WTC11 (cell line): ENCODE measurements at regions not wholly inside any gene's neighbourhood (a gene's known extent, or its start where the extent isn't known, plus 50 kb on each side); places are given as distances from the start of the nearest gene placed in this dataset.

Experiments
- ESRRA ChIP-seq: sonication (generic); formaldehyde crosslinking; IDR thresholded peaks from 2 replicates; pipeline ENCODE4 v1.8.1; 2022; ENCODE audit warnings: mild to moderate bottlenecking, missing genetic modification reagents, borderline replicate concordance
- ZNF138 ChIP-seq: sonication (generic); formaldehyde crosslinking; conservative IDR thresholded peaks from 2 replicates; pipeline ENCODE4 v1.8.1; 2022; ENCODE audit warnings: mild to moderate bottlenecking, moderate library complexity, missing genetic modification reagents
- TF ChIP-seq, protein P1 (sequence below): sonication (generic); formaldehyde crosslinking; IDR thresholded peaks from 2 replicates; pipeline ENCODE4 v1.8.0; 2023; ENCODE audit warnings: missing genetic modification reagents

DNA sequence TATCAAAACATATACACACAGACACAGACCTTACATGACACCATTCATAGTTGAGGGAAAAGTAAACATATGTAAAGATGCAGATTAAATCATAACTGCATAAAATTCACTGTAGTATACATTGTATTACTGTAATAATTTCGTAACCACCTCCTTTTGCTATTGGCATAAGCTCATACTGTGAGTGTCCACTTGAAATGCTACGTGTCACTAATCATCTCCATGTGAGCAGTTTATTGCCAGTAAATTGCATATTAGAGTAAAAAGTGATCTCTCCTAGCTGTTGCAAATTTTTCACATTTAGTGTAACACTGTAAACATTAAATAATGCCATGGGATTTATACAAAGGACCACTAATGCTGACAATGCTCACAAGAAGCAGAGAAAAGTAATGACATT, 256.7 kb upstream of the GNPDA2 start:
- TF ChIP-seq, protein P1, sequence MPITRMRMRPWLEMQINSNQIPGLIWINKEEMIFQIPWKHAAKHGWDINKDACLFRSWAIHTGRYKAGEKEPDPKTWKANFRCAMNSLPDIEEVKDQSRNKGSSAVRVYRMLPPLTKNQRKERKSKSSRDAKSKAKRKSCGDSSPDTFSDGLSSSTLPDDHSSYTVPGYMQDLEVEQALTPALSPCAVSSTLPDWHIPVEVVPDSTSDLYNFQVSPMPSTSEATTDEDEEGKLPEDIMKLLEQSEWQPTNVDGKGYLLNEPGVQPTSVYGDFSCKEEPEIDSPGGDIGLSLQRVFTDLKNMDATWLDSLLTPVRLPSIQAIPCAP (CRISPR knock-in tag) = no peak
- TF ChIP-seq ESRRA (CRISPR knock-in tag) (no peak), ZNF138 (CRISPR knock-in tag) (no peak)
